HG03095 (cell line): ENCODE measurements at regions not wholly inside any gene's neighbourhood (a gene's known extent, or its start where the extent isn't known, plus 50 kb on each side); places are given as distances from the start of the nearest gene placed in this dataset.
"Not testable (repeated sequence)": the region's sequence is repeated elsewhere in the genome, so short reads cannot be mapped to it uniquely, and the experiment has no call there.

Source experiments
- ATAC-seq: cut with Tn5 transposase; IDR thresholded peaks from one replicate; pipeline ENCODE4 v1.9.1; 2021; ENCODE audit warnings: moderate library complexity; ENCODE audit not compliant: unreplicated experiment

DNA sequence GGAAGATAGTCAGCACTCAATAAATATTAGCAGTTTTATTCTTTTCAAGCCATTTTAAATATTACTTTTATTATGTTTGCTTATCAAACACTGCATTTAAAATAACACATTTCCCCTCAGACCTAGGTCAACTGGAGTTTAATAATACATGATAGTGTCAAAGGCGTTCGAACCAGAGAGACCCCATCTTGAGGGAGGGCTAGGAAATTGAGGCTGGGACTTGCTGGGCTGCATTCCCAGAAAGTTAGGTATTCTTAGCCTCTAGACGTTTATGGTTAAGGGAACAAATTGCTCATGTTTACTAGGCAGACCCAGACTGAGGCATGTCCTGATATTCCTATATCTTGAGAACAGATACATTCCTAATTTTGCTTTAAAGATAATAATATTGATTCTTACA is 426.5 kb downstream of the METTL4 start:
- ATAC-seq, result no peak

DNA sequence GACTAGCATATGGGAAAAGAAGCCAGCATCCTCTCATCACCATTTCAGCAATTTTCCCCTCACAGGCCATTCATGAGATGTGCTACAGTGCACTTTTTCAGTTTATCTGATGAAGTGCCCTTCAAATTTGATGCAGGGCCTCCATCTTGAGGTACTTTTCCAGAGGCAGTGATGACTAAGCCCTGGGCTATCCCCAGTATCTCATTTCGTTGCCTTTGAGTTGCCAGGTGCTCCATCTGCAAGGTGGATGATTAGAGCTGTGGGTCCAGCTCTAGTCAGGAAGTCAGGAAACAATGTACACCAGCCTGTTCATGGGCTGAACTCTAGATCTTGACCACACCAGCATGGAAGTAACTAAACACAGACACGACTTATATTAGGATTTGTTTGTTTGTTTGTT is 425.2 kb downstream of the METTL4 start:
- no peak for ATAC-seq

DNA sequence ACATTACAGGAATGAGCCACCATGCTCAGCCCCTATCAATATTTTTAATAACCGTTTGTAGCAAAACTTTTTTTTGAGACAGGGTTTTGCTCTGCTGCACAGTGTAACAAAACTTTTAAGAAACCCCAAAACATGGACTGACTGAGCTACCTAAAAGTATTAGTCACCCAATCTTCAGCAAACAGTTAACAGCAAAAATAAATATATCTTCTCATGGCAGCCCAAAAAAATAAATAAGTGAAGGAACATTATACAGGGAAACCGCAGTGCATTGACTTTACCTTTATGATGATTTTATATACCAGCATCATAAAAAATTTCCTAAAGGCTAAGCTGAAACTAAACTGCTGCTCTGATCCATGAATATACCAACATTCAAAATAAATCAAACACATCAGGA is 424.6 kb downstream of the METTL4 start:
- ATAC-seq, result no peak

DNA sequence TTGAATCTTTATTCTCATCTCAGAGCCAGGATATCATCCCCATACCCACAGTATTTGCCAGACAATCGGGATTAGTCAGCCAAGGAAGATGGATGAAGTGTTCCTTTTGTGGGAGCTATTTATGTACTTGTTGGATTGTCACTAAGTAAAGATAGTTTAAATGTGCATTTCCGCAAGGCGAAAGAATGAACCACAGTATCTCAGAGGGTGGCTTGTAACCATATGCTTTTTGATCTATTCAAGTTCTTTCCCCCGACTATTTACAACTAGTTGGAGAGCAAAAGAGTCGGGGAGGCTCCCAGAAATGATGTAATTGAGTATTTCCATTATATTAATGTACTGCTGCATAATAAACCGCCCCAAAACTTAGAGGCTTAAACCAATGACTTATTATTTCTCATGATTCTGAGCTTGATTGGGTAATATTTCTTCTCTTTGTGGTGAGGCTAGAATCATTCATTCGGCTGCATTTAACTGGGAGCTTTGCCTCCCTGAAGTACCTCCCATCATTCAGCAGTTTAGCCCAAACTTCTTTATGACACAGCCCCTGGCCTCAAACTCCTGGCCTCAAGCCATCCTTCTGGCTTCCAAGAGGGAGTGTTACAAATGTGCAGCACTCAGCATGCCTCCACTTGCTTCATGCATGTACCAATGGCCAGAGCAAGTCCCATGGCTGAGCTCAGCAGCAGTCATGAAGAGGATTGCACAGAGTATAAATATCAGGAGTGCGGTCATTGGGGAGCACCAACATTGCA is 423.7 kb downstream of the METTL4 start:
- ATAC-seq, result no peak

DNA sequence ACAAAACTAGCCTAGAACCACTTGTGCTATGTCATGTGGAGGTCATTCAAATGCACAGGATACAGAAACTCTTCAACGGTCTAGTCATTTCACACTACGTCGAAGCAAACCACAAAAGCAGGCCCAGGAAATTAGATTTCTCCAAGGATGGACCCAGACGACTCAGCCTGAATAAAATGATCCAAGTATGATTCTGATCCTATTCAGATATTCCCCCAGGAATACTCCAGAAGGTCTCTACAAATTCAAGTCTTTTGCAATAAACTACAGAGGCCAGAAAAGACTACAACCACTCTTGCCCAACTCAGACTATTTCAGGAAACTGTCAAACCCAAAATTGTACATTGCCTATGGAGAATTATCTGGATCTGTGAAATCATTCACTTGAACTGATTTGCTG is 422.5 kb downstream of the METTL4 start:
- no peak for ATAC-seq

DNA sequence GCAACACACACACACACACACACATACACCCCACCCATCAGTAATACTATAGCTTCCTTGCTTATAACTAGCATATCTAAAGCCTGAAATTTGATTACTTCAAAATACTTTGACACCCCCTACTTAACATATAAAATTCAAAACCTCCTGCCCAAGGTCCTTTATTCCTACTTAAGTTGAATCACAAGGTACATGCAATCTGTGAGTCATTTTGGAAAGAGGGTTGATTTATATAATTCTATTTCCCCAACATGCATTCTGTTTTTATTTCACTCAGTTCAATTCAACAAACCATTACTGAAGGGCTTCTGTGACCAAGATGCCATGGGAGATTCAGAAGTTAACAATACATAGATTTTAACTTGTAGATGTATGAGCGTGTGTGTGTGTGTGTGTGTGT is 420.7 kb downstream of the METTL4 start:
- ATAC-seq, result no peak

DNA sequence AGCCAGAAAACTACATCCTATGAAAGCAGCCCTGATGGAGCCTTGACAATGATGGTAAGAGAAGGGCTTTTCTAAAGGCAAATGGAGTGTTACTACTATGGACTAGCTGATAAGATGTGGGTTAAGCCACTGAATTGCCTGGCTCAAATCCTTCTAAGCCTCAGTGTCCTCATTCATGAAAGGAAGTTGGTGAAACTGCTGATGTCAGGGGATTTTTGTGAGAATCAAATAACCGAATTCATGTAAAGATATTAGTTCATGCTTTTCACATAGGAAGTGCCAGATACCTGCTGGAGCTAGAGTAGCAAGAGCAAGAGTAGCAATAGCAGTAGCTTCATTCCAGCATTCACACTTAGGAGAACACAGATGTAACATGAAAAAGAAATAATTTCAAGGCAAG is 417.0 kb downstream of the METTL4 start:
- no peak for ATAC-seq

DNA sequence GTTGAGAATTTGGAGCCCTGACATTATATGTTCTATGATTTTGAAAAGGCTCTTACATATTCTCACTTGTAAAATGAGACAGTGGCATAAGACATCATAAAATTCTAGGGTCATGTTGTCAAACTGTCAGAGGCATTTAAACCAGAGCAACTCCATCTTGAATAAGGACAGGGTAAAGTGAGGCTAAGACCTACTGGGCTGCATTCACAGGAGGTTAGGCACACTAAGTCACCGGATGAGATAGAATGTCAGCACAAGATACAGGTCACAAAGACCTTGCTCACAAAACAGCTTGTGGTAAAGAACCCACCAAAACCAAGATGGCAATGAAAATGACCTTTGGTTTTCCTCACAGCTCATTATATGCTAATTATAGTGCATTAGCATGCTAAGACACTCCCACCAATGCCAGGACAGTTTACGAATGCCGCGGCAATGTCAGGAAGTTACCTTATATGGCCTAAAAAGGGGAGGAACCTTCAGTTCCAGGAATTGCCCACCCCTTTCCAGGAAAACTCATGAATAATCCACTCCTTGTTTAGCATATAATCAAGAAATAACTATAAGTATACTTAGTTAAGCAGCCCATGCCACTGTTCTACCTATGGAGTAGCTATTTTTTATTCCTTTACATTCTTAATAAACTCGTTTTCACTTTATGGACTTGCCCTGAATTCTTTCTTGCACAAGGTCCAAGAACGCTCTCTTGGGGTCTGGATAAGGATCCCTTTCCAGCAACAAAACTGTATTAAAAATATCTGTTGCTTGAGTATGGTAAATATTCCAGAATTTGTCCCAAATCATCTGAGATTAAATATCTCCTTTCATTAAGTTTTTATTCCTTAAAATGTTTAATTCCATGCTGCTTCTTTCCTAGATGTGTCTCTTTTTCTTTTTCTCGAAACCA is 406.4 kb downstream of the METTL4 start:
- ATAC-seq, result no peak

DNA sequence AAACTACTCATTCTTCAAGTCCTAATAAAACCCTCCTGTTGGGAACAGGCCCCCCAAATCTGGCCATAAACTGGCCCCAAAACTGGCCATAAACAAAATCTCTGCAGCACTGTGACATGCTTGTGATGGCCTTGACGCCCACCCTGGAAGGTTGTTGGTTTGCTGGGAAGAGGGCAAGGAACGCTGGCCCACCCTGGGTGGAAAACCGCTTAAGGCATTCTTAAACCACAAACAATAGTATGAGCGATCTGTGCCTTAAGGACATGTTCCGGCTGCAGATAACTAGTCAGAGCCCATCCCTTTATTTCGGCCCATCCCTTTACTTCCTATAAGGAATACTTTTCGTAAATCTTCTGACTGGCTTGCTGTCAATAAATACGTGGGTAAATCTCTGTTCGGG is 404.4 kb downstream of the METTL4 start:
- ATAC-seq, result not testable (repeated sequence)

DNA sequence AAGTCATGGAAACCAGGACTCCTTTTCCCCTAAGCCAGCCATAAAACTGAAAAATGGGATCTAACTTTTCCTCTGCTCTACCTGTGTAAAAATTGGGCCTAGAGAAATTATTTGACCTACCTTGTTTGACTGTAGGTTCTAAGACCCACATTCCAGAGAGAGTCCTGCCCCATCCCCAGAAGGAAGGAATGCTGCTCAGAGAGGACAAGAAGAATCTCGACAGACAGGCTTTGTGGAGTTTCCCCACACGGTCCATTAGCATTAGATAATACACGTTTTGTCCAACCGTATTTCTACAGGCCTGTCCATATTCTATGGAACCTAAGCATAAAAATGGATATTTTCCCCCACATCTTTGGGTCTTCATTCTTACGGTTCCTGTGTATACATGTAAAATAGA is 403.3 kb downstream of the METTL4 start:
- ATAC-seq, result no peak

DNA sequence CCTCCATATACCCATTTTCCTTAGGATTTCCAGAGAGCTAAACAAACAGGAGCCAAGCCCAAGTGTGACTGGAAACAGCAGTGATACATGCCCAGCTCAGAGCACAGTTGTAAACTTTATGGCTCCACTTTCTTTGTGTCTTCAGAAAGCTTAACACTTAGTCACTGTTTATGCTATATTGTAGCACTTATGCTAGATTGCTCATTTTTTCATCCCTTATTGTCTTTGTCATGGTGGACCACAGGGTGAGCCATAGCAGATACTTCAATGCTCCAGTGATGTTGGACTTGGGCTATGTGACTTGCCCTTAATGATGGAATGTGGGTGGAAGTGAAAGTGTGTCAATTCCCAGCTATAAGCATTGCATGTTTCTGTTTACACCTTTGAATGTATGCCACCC is 401.6 kb downstream of the METTL4 start:
- no peak for ATAC-seq

DNA sequence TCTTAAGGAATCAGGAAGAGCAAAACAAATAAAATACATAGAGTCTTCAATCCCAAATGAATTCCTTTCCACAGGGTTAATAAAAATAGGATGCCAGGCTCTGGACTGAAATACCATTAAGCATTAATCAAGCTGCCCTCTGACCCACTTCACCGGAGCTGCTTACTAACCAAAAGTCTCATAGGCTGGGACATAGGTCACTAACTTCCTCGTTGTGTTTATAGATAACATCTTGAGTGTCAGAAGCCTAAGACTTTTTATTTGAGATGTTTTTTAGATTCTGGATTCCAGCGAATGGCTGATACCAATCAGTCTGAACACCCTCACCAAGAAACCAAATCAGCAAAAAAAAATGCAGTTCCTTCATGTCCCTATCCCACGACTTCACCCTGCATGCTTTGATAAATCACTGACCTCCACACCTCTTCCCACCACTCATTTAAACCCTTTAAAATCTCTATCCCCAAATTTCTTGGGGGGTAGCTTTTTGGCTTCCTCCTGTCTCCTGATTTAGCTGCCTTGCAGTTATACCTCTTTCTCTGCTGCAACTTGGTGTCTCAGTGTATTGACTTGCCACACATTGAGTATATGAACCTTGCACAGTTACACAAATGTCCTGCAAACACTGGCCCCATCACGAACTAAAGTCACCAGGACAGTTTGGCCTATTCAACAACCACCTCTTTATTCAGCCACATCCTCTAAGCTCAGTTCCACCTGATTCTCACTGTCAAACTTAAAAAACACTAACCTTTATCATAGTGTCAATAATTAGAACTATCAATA is 399.3 kb downstream of the METTL4 start:
- ATAC-seq, result no peak

DNA sequence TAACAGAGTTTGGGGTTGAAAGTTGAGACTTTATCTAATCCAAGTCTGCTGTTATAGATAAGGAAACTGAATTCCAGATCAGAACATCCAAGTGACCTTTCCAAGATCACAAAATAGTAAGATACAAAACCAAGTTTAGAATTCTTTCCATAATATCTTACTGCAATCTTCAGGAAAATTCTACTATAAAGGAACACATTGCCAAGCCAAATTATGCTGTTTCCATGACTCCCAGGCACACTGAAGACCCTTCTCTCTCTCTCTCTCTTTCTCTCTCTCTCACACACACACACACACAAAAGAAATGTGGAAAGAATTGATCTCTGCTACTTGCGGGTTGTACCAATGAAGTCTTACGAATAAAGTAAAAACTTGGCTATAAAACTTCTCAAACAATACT is 398.4 kb downstream of the METTL4 start:
- ATAC-seq, result no peak

DNA sequence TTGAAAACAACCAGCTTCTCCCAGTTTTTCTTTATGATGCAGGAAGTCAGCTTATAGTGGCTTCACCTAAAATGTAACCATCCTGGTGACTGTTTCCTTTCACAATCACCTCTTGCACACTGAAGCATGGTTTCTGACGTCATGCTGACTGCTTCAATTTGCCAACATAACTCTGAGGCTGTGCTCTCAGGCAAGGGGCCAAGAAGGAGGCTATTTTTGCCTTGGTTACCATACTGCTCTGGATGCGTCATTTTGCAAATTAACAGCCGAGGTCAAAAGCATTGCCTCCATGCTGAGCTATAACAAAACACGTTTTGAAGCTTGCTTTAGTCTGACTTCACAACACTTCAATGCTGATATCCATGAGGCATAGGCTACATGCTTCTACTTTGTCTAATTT is 397.8 kb downstream of the METTL4 start:
- ATAC-seq, result no peak

DNA sequence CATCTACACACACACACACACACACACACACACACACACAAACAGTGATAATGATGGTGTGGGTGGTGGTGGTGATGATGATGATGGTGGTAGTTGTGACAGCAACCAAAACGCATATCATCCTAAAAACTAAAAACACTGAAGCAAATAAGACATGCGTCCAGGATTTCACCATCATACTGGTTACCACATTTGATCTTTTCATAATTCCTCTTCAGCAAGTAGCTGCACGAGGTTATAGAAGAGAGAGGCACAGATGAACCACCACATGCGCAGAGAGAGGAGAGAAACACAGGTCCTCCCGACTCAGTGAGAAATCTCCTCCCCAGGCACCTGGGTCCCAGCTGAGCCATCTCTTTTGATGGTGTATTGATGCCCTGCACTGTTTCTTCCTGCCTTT is 393.3 kb downstream of the METTL4 start:
- ATAC-seq, result no peak

DNA sequence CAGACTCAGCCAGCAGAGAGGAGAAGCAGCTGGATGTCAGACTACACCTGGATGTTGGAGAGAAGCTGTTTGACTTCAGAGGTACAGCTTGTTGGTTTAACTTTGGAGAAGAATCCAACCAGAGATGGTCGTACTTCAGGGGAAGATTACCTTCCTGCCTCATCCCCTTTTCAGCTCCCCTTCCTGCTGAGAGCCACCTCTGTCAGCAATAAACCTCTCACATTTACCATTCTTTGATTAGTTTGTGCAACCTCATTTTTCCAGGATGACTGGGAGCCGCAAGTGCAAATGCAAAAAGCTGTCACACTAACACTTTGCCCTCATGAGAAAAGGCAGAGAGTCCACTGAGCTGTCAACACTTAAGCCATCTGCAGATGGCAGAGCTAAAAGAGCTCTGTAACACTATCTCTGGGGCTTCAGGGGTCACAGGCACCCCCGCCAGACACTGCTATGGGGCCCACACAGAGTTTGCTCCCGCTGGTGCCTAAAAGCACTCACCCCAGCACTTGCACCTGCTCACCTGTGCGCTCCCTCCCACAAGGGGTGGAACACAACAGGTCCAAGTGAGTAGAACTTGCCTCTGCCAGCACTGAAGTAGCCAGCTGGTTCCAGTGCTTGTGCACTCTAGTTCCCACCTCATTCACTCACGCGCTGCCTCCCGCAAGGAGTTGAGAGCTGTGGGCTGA is 391.7 kb downstream of the METTL4 start:
- no peak for ATAC-seq

DNA sequence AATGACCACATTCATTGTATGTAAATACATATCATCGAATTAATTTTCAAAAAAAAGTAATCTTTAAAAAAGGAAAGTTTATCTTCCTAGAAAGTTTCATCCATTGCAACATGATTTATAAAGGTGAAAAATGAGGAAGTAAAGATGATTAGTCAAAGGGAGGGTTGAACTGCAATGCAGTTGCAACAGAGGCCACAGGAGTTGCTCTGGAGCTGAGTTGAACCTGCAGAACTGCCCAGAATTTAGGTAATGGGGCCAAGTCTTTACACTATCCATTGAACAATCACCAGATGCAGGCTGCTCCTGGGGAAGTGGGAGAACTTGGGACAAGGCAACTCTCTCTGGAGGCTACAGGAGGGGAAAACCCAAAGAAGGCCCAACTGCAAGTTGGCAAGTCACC is 390.7 kb downstream of the METTL4 start:
- ATAC-seq, result no peak

DNA sequence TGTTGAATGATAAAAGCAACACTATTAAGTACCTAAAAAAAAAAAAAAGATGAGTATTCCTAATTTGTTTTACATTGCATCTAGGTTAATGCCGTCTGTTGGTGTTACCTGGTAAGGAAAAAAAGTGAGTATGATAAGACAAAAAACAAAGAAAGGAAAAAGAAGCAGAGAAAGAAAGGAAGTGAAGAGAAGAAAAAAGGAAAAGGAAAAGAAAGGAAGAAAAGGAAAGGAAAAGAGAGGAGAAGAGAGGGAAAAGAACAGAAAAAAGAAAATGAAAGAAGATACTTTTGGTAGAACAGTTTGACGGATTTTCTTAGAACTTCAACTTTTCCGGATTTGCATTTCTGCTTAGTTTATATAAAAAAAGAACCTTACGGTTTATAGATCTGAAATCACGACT is 387.9 kb downstream of the METTL4 start:
- ATAC-seq, result no peak

DNA sequence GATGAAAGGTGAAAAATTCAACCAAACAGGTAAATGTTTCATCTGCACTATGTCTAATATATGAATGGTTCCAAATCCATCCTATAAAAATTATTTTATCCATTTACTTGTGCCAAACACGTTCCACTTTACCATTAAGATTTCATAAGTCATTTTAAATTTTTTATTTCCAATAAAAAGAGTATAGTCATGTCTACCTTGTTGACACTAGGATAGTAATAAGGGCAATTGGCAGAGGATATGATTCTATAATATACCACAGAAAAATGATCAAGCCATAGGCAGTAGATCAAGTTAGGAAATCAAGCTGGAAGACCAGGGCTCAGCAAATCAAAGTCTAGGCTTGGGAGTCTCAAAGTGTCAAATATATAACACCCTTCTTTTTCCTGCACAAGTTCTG is 384.3 kb downstream of the METTL4 start:
- ATAC-seq, result no peak

DNA sequence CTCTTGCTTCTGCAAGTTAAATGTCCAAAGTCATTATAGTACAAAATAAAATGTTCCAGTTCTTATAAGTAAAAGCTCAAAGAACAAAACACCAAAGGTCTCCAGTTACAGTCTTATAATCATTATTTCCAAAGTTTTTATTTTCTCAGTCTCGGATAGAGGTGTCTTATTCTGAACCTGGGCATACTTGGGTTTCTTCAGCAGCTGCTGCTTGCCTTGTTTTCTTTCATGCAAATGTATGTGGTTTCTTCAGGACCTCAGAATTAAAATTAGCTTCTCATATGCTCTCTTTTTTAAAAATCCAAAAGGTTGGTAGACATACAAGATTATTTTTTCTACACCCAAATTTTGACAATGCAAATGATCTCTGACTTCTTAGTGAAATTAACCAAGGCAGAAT is 383.0 kb downstream of the METTL4 start:
- ATAC-seq, result no peak

DNA sequence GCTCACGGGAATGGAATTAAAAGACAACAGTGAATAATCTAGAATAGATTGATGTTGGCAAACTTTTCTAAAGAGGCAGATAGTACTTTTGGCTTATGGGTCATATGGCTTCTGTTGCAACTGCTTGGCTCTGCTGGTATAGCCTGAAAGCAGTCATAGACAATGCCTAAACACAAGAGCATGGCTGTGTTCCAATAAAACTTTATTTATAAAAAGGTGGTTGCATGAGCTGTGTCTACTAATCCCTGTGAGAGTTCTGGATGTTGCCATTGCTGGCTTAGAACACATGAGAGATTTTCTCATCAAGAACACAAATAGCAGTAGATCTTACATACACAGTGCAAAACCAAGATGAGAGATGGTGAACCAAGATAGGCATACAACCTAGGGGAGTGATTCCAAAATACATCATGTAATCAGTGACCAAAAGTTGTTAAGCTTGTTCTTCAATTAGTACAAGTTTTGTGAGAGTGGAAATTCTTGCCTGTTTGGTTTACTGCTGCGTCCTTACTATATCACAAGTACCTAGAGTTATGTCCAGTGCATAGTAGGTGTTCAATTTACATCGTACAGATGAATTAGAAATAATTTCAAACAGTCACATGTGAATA is 380.0 kb downstream of the METTL4 start:
- ATAC-seq, result no peak
